ENCODE measurements at regions not wholly inside any gene's neighbourhood (a gene's known extent, or its start where the extent isn't known, plus 50 kb on each side); places are given as distances from the start of the nearest gene placed in this dataset.

DNA sequence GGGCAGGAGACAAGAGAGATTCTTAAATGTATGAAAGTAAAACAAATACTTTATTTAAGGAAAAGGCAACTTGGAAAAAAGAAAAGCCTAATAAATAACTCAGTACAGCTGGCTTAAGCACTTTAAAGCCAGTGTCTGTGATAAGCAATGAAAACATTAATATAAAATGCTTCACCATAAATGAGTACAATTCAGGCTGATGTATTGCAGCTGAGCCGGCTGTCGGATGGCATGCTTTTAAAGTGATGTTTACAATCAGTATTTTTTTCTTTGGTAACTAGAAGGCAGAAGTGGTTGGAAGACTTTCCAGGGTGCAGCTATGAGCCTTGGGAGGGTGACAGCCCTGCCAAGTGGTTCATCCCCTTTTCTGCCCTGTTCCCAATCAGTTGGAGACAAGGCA lies 58.7 kb upstream of the CELF4 start (continued):
- TF ChIP-seq SP4 (IDR thresholded peaks at IDR 0.05; ENCODE audit: low read length) = no peak
- no peak for TF ChIP-seq RAD21 (IDR thresholded peaks at IDR 0.05 in 1 of 2, conservative IDR thresholded peaks at IDR 0.05 in 1 of 2; ENCODE audit: low read depth in 2 of 2, low read length in 2 of 2)
- TF ChIP-seq SUZ12 (IDR thresholded peaks at IDR 0.05; ENCODE audit: low read length) = no peak
- TF ChIP-seq POLR2AphosphoS5 (IDR thresholded peaks at IDR 0.05; ENCODE audit: low read depth, low read length) = no peak
- TF ChIP-seq TCF12 (IDR thresholded peaks at IDR 0.05; ENCODE audit: low read depth, low read length) = no peak

Data from H1 (cell line).